CD4-positive, alpha-beta T cell treated with Interleukin-4 for 1 hour (primary cell): ENCODE measurements at regions not wholly inside any gene's neighbourhood (a gene's known extent, or its start where the extent isn't known, plus 50 kb on each side); places are given as distances from the start of the nearest gene placed in this dataset.

ENCODE experiments used
- DNase-seq, 2 donors: peaks; one replicate each; pipeline ENCODE4 v3.0.0-alpha.2; 2020 to 2022

DNA sequence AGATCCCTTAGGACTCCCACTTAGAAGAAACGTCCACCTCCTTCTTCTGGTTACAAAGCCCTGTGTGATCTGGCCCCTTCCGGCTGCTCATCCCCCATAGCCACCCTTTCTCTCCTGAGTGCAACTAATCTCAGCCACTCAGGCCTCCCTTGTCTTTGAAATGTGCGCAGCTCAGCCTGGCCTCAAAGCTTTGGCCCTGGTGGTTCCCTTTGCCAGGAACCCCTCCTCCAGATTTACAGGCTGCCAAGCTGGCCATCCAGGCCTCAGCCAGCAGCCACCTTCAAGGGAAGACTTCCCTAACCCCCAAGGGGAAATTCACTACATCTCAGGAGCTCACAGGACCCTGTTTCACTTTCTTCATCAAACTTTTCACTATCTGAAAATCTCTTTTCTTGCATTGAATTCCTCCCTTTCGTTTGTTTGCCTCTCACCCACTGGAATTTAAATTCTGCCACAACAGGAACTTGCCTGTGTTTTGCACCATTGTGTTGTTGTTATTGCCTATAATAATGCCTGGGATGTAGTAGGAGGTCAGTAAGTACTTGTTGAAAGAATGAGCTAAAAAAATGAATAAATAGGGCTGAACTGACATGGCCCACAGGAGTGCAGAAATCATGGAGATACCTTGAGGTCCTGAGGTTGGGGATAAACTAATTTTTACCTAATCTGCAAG lies 109.5 kb upstream of the PFN2 start:
- DNase-seq = no peak

DNA sequence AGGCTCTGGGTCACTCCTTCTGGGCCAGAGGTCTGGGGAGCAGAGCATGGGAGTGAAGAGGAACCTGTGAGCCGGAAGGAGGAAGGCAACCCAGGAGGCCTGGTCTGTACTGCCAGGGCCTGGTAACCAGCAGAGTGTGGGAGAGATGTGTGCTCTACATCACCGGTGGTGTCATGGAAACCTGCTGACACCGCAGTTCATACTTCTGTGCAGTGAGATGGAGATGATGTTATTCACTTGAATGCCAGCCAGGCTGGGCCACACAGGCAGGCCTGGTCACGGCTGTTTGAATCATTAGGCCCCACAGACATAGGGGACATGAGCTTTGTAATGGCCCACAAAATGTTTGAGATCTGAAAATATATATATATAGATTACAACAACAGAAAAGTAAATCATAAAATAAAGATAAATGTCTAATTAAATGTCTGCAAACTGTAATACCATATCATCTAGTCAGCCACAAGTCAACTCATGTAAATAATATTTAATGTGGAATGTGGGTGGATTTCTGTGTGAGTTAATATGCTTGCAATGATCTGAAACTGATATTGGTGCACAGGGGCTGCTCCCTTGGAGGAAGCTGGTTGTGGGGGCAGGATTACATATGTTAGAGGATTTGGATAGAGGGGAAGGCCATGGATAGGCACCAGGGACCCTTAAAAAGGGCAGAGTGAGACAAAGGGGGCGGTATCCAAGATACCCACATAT lies 108.5 kb upstream of the PFN2 start:
- DNase-seq = no peak

DNA sequence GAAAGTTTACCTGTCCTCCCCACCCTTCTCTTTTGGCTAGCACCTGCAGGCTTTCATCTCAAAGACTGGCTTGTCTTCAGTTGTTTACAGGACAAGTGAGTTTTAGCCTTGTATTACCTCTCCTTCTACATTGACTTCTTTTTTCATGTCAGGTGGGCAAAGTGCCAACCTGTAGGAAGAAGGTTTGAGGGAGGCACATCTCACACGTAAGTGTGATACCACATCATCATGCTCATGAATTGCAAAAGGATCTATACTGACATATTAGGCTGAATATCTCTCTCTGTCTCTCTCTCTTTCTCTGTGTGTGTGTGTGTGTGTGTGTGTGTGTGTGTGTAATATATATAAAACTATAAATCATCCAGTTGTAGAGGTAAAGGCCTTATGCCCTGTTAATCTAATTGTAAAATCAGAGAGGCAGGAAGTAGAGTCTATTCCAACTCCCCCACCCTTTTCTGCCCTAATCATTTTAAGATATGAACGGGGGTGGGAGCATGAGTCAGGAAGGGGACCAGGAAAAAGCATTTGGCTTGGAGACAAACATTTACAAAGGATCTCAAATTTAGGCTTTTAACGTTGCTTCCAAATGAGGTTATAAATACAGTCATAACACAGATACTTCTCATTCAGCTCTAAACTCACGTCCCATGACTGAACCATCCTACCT lies 107.0 kb upstream of the PFN2 start:
- DNase-seq = no peak

DNA sequence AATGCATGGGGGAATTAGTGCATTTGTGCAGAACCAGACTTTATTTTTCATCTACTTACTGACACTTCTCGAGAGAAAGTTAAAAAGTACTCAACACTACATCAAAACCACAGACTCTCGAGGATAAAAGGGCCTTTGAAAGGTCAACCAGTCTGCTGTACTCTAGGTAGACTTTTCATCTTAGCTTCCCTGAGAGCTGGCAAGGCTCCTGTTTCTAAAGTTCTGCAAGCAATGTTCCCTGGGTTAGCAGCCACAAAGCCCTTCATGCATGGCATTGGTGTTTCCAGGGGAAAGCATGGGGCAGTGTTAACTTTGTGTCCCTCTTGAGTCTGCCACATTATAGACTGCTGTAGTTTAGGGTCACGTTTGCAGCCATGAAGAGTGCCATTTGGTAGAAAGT lies 106.4 kb upstream of the PFN2 start:
- DNase-seq = no peak

DNA sequence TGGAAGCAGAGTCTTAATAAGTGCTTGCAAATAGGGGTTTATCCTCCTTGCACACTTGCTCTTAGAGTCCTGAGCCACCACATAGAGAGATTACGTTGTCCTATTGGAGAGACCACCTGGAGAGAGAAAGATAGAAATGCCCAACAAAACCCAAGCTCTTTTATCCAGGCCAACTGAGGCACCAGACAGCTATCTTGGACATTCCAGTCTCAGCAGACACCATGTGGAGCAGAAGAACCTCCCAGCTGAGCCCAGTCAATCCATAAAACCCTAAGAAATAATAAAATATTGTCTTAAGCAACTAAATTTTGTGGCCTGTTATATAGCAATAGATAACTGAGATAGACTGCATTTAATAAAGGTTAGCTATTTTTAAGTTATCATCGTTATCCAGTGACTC lies 105.7 kb upstream of the PFN2 start:
- DNase-seq = no peak

DNA sequence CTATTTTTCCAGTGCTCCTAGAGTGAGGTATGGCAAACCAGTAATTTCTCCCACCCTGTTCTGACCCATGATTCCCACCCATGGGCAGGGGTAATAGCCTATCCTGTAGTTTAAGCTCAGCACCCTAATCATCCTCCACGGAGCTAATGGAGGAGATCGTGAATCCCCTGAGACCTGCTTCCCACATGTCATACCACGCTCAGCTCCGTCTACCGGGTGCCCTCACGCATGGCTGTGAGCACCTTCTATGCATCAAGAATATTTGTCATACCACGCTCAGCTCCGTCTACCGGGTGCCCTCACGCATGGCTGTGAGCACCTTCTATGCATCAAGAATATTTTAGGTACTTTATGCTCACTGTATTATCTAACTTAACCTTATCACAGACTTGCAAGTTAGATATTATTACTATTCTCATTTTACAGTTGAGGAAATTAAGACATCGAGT lies 104.7 kb upstream of the PFN2 start:
- DNase-seq = no peak

DNA sequence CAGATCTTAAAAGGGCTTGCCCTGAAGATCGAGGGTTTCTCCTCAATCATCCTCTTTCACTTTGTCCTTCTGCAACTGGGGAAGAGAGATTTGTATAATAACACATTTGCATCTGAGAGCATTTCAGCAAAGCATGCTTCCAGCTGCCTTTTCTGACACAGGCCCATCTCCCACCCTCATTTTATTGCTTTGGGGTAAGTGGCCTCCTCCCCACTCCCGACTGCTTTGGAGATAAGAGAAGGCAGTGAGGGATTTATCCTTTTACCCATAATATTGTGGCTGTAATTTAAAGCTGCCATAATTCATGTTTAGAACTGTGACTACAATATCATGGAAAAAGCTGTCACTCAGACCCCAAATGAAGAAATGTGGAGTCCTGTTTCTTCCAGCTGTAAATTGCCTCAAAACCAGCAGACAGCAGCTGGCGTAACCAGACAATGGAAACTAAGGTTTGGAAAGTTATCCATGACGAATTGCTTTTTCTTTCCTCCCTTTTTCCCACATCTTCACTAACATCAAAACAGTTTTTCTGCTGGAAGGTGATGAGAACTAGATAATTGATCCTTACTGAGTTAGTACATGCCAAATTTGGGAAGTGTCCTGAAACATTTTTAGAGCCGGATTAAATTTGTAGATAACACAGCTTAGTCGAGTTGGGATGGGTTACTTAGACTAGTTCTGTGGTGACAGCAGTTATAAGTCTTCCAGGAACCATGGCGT lies 104.2 kb upstream of the PFN2 start:
- DNase-seq = no peak

DNA sequence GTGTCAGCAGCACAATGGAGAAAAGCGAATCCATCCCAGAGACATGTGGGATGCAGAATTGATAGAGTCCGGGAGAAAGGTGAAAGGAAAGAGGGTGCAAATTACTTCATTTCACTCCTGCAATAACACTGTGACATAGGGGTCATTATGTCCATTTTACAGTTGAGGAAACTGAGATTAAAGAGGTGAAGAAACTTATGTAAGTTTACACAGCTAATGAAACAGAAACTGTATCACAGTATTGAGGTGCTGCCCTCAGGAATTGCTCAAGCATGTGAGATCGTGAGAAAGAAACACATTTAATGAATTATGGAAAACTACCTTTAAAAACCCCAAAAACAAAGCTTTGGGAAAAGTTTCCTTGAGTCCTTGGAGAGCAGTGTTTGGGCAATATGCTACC lies 103.6 kb upstream of the PFN2 start:
- no peak for DNase-seq

DNA sequence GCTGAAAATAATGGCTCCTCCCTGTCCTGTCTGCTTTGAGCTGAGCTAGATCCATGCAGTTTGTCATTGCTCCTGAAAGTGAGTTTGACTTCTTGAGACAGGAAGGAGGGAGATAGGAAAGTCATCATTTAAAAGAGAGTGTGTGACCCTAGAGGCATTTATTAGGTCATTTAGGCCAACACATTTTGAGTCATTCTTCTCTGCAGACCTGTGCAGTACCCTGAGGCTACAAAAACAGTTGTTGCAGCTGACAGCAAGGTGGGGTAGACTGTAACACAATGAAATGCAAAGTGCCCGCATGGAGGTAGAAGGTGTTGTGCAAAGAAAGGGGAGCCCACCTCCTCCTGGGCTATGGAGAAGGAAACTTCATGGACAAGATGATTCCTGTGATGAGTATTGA lies 102.8 kb upstream of the PFN2 start:
- DNase-seq = no peak

DNA sequence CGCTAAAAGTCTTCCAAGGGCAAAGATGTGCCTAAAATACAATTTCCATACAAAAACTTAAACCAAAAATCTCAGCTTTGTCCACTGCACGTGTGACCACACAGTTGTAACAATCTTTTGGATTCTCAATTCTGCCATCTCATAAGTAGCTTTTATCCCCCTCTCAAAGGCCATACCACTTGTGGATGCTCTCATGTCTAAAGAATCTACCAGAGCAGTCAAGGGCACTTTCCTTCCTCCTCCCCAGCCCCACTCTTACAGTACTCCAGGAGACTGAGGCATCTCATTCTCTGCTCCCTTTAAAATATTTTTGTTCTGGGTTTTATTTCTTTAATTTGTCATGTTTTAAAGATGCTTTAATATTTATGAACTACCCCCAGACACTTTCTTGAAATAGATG lies 102.3 kb upstream of the PFN2 start:
- no peak for DNase-seq

DNA sequence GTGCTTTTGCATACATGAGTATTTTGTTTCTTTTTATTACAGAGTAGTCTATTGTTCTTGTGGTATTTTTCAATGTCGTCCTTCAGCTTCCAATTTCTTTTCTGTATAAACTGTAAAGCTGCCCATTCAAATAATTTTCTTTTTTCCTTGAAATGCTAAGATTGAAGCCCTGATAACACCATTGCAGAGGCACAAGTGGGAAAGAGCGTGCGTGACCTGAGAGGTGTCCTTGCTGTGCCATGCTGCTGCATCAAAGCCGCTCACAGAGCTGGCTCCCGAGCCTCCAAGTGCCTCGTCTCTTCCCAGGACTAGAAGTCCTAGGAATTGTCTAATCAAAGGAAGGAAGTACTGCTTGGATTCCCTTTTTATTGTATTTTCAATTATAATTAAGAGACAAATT lies 101.9 kb upstream of the PFN2 start:
- no peak for DNase-seq

DNA sequence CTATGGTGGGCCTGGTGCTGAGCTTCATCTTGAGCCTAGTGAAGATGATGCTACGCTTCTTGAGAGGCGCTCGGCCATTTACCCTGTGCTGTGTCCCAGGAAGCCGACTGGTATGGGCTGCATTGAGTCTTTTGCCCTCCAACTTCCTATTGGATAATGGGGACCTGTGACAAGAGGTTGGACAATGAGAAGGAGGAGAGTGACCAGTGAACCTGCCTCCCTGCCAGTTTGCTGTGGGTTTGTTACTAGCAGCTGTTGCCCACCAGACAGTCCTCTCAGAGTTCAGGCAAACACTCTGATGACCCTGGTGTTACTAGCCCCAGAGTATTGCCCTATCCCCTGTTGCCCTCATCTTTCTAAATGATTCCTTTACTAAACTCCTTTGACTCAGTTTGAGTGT lies 99.6 kb upstream of the PFN2 start:
- no peak for DNase-seq

DNA sequence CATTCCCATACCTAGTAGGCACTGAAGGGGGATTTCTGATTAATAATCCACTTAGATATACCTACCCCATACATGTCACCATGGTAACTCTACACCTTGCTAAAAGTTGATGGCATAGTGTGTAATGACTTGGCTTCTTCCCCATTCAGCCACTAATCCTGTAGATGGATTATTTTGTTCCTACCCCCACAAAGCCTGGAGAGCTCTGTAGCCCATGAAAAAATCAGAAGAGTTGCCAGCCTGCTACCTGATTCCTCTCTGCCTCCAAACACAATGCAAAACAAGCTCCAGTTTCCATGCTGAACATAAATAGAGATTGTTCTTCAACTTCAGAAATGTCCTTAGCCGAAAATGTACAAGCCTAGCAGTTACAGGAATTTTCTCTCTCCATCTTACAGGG lies 98.9 kb upstream of the PFN2 start:
- no peak for DNase-seq

DNA sequence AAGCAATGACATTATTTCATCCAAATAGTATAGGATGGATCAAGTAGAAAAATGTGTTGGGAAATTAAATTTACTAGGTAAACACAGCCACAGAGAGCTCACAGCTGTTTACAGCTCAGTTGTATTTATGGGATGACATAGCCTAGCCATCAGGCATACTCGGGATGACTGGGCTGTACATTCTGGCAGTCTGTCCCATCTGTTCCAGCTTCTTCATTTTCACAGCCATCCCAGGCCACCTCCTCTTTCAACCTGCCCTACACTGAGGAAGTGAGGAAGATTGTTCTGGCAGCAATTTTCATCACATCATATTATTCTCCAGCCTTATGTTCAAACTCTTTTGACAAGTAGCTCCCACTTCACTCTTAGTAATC lies 98.4 kb upstream of the PFN2 start:
- DNase-seq = no peak

DNA sequence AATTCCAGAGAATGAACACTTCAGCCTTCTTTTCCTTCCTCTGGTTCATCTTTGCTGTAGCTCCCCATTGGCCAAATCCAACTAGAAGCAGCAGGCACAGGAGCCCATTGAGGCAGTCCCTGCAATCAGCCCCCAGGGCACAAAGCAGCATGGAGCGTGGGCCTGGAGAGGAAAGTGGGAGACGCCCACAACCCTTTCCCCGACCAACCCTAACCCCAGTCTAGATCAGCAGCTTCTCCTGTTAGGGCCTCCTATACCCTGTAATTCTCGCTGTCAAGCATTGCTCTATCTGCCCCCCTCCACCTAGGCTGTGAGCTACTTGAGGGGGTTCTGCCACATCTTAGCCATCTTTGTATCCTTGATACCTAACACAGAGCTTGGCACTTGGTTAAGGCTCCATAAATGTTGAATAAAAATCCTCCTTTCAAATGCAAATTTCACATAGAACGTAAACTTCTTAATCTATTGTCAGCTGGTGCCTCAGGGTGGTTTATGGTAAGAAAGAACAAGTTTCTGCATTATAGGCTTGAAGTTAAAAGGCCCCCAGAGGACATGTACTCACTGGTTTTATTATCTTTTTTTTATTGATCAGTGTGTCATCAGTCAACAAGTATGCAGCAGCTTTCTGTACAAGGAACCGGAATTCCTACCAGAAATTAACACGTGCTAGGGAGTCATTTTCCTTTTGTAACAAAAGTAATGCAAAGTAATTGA lies 97.9 kb upstream of the PFN2 start:
- no peak for DNase-seq

DNA sequence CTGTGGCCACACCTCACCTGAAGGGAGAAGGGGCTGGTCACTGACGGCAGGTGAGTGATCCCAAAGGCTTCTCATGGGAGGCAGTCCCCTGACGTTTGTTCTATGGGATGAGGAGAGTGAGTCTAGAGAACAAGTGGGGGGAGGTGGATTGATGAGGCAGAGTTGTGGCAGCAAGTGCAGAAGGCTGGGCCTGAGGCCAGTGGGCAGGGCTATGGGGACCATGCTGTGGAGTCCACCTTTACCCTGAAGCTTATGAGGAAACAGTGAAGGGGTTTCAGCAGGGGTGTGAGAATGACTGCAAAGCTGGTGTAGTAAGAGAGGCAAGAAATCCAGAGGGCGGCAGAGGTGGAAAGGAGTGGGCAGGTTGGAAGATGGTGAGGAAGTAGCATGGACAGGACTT lies 96.9 kb upstream of the PFN2 start:
- no peak for DNase-seq

DNA sequence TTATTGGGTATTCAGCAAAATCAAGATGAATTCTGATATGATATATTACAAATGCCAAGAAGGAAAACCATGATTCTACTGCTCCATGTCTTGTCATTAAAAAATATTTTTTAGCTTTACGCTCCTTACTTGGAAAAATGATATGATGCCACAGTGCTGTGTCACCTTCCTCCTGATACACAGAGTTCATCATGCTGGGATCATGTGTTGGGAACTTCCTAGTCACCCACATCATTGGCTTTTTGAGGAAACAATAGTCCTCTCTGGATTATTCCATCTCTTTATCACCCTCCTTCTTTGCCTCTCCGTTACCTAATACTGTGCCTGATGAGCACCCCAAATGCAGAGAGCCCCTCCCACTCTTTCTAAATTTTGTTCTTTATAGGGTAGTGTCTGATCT lies 94.3 kb upstream of the PFN2 start:
- DNase-seq = no peak

DNA sequence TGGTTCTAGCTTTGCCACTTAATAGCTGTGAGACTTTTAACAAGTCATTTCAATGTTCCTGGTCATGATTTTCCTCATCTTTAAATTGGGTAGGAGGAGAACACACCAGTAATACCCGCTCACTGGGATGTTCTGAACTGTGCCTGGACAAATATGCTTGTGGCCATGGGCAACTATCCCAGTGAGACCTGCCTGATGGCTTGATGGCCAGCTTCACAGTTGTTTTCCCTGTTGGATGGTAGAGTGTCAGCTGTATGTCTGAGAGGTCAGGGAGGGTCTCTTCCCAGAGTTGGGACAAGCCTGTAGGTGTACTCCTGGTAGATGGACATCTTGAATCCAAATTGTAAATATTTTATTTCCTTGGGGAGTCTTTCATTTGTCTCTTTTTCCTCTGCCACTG lies 92.5 kb upstream of the PFN2 start:
- DNase-seq = no peak

DNA sequence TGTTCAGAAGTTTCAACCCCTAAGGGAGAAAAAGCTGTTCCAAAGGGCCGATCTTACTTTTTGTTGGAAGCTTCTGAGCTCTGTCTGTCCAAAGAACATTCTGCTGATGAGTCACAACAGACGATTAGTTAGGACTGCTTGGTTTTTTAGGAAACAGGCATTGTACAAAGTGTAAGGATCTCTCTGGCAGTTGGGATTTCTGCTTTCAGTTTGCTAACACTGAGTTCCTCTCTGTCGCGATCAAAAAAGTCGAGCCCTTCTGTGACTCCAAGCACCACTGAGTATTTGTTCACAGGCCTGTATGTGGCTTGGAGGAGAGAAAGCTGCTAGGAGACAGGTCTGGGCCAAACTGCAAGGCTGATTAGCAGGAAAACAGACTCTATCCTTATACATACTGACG lies 91.8 kb upstream of the PFN2 start:
- DNase-seq = no peak

DNA sequence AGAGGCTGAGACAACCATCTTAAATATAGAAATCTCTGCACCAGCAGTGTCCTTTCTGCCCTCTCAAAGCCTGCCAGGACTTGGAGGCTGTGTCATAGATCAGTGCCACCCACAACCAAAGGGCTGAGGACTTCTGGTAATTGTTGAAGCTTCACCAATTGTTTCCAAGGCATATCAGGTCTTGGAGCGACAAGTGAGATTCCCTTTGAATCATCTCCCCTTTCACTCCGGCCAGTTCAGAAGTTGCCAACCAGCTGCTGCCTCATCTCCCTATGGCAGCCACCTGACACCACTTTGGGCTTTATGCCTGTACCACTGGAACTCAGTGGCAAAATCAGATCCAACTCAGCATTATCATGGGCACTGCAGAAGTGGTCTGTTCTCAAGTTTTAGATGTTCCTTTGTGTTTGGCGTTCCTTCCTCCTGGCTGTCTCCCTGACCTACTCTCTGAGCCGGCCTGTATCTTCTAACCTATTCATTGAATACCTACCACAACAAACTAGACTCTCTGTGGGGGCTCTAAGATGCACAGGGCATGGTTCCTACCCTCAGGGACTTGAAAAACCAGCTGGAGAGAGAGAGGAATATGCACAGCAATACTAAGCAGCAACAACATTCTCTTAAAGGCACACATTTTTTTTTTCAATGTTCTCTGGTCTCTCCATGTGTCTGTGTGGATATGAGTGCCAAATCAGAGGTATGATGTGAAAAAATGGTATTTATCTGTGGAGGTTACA lies 90.8 kb upstream of the PFN2 start:
- no peak for DNase-seq

DNA sequence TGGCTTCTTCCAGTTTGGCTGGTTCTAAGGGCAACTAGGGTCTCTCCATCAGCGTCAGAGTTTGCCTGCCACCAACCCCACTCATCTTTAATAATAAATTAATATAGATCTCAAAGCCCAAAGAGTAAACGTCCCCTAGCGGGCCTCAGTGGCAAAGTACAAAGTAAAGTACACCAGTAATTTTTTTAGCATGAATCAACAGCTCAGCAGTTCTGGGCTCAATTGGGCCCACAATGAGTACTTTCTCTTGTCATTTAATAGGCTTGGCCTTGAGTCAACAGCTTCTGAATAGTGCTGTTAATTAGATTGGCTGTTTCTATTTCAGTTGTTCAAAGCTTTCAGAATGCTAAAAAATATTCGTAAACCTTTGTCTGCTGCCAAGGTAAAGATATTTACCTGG lies 89.0 kb upstream of the PFN2 start:
- no peak for DNase-seq

DNA sequence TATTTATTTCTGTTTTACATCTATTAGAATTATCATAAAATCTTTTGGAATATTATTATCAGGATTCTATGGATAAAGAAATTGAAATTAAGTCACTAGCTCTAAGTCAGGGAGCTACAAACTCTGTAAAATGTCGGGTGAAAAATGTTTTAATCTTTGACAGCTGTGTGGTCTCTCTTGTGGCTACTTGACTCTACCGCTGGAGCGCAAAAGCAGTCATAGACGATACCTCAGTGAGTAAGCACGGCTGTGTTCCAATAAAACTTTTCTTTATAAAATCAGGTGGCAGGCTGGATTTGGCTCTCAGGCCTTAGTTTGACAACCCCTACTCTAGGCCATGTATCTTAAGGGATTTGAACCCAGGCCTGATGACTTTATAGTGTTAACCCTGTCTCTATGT lies 88.5 kb upstream of the PFN2 start:
- no peak for DNase-seq
